Glutamatergic neuron (in vitro differentiated cells): ENCODE measurements at regions not wholly inside any gene's neighbourhood (a gene's known extent, or its start where the extent isn't known, plus 50 kb on each side); places are given as distances from the start of the nearest gene placed in this dataset.
"Not testable (repeated sequence)": the region's sequence is repeated elsewhere in the genome, so short reads cannot be mapped to it uniquely, and the experiment has no call there.

Experiments
- DNase-seq: peaks from one replicate; pipeline ENCODE4 v3.0.0; 2022
- H3K27ac Mint-ChIP-seq: one replicate; pipeline ENCODE4 v1.8.0; 2020; ENCODE audit warnings: mild to moderate bottlenecking, mixed read lengths, inconsistent platforms; ENCODE audit not compliant: unreplicated experiment
- H3K27me3 Mint-ChIP-seq: one replicate; pipeline ENCODE4 v1.8.0; 2020; ENCODE audit warnings: mild to moderate bottlenecking, moderate library complexity, mixed read lengths, inconsistent platforms; ENCODE audit not compliant: unreplicated experiment
- H3K36me3 Mint-ChIP-seq: one replicate; pipeline ENCODE4 v1.8.0; 2020; ENCODE audit warnings: mild to moderate bottlenecking, mixed read lengths, inconsistent platforms; ENCODE audit not compliant: unreplicated experiment
- H3K4me1 Mint-ChIP-seq: one replicate; pipeline ENCODE4 v1.8.0; 2020; ENCODE audit warnings: mild to moderate bottlenecking, low read depth, mixed read lengths, inconsistent platforms; ENCODE audit not compliant: unreplicated experiment
- H3K4me3 Mint-ChIP-seq: one replicate; pipeline ENCODE4 v1.8.0; 2020; ENCODE audit warnings: mild to moderate bottlenecking, mixed read lengths, inconsistent platforms; ENCODE audit not compliant: unreplicated experiment
- H3K9me3 Mint-ChIP-seq: one replicate; pipeline ENCODE4 v1.8.0; 2020; ENCODE audit warnings: mild to moderate bottlenecking, moderate library complexity, mixed read lengths, inconsistent platforms; ENCODE audit not compliant: unreplicated experiment
- CTCF ChIP-seq: fragments of 200-600 bp; sonication (generic); IDR thresholded peaks from one replicate; pipeline ENCODE4 v1.5.0; 2021; ENCODE audit not compliant: partially characterized antibody, unreplicated experiment

GRCh38 chr15:77886805-77887448, 190.6 kb downstream of the TBC1D2B start:
- Mint-ChIP-seq H3K27me3 (peaks cover 2% of the 10 kb centered on the region), H3K9me3 (peaks cover 3% of the 10 kb centered on the region), H3K27ac (no peak overlapping the region), H3K4me1 (peaks cover 15% of the 10 kb centered on the region), H3K4me3 (no peak overlapping the region), H3K36me3 (no peaks in the 10 kb centered on the region)
- DNase-seq, result no peak
- TF ChIP-seq CTCF, result no peak

- H3K27ac Mint-ChIP-seq, H3K4me3 Mint-ChIP-seq, H3K36me3 Mint-ChIP-seq, DNase-seq, H3K9me3 Mint-ChIP-seq, H3K27me3 Mint-ChIP-seq: not testable (repeated sequence)
- peaks cover 16% of the 10 kb centered on the region for H3K4me1 Mint-ChIP-seq
Observed at GRCh38 chr15:77885877-77886500, 191.5 kb downstream of the TBC1D2B start.

- H3K9me3 Mint-ChIP-seq, H3K27ac Mint-ChIP-seq, H3K36me3 Mint-ChIP-seq, H3K4me3 Mint-ChIP-seq, DNase-seq, H3K4me1 Mint-ChIP-seq, H3K27me3 Mint-ChIP-seq: not testable (repeated sequence)
Observed at GRCh38 chr15:77883012-77883411, 194.5 kb downstream of the TBC1D2B start.

GRCh38 chr15:77881950-77882349, 195.6 kb downstream of the TBC1D2B start:
- Mint-ChIP-seq H3K4me1 (peaks cover 10% of the 10 kb centered on the region), H3K9me3 (peaks cover 2% of the 10 kb centered on the region), H3K36me3 (no peaks in the 10 kb centered on the region), H3K27me3 (peaks cover 2% of the 10 kb centered on the region), H3K4me3 (no peak overlapping the region), H3K27ac (no peak overlapping the region)
- DNase-seq, result no peak
- no peak for TF ChIP-seq CTCF

- not testable (repeated sequence) for H3K4me3 Mint-ChIP-seq, H3K9me3 Mint-ChIP-seq, H3K27me3 Mint-ChIP-seq, H3K36me3 Mint-ChIP-seq, DNase-seq, H3K4me1 Mint-ChIP-seq, H3K27ac Mint-ChIP-seq
Observed at GRCh38 chr15:77881535-77881934, 196.0 kb downstream of the TBC1D2B start.

GRCh38 chr15:77879466-77879865, 198.0 kb downstream of the TBC1D2B start:
- not testable (repeated sequence) for H3K4me3 Mint-ChIP-seq, H3K9me3 Mint-ChIP-seq, DNase-seq, H3K27me3 Mint-ChIP-seq, H3K36me3 Mint-ChIP-seq, H3K27ac Mint-ChIP-seq
- H3K4me1 Mint-ChIP-seq, result peaks cover 14% of the 10 kb centered on the region

GRCh38 chr15:77877869-77878577, 199.5 kb downstream of the TBC1D2B start:
- DNase-seq, result no peak

GRCh38 chr15:77876107-77876820, 201.2 kb downstream of the TBC1D2B start:
- H3K27ac Mint-ChIP-seq, H3K4me3 Mint-ChIP-seq, H3K36me3 Mint-ChIP-seq, H3K27me3 Mint-ChIP-seq, DNase-seq: not testable (repeated sequence)
- peaks cover 11% of the 10 kb centered on the region for H3K9me3 Mint-ChIP-seq
- peaks cover 15% of the 10 kb centered on the region for H3K4me1 Mint-ChIP-seq

More at GRCh38 chr15:77877869-77878577, 199.5 kb downstream of the TBC1D2B start:
- H3K4me1 Mint-ChIP-seq, result peaks cover 16% of the 10 kb centered on the region
- no peak overlapping the region for H3K27ac Mint-ChIP-seq
- no peaks in the 10 kb centered on the region for H3K36me3 Mint-ChIP-seq
- H3K4me3 Mint-ChIP-seq, result no peak overlapping the region
- no peak for TF ChIP-seq CTCF
- H3K9me3 Mint-ChIP-seq, result peaks cover 10% of the 10 kb centered on the region
- H3K27me3 Mint-ChIP-seq, result peaks cover 3% of the 10 kb centered on the region
